ENCODE measurements at regions not wholly inside any gene's neighbourhood (a gene's known extent, or its start where the extent isn't known, plus 50 kb on each side); places are given as distances from the start of the nearest gene placed in this dataset.

GRCh38 chr4:71147261-71147660 is 153.8 kb downstream of the DCK start:
- TF ChIP-seq CTCF (IDR thresholded peaks at IDR 0.05), result no peak
- TF ChIP-seq POLR2A (IDR thresholded peaks at IDR 0.05), result no peak
